ENCODE measurements at regions not wholly inside any gene's neighbourhood (a gene's known extent, or its start where the extent isn't known, plus 50 kb on each side); places are given as distances from the start of the nearest gene placed in this dataset.
A peak's percentile ranks its signal among the peaks of the same experiment; 100 is the strongest.

GRCh38 chr12:43665091-43665490, 93.5 kb downstream of the PUS7L start:
- peak; percentile 0 for DNase-seq

GRCh38 chr12:43662736-43663135, 95.9 kb downstream of the PUS7L start:
- DNase-seq = no peak

GRCh38 chr12:43655586-43655985, 103.0 kb downstream of the PUS7L start:
- no peak for DNase-seq

GRCh38 chr12:43653917-43654316, 101.9 kb upstream of the ADAMTS20 start:
- DNase-seq = no peak

- DNase-seq = no peak
Measured at GRCh38 chr12:43653289-43653915, 101.4 kb upstream of the ADAMTS20 start.

- DNase-seq = no peak
Measured at GRCh38 chr12:43648636-43649035, 96.6 kb upstream of the ADAMTS20 start.

GRCh38 chr12:43638806-43639205, 86.8 kb upstream of the ADAMTS20 start:
- DNase-seq = no peak

- no peak for DNase-seq
Measured at GRCh38 chr12:43636725-43637463, 84.9 kb upstream of the ADAMTS20 start.

- no peak for DNase-seq
Measured at GRCh38 chr12:43621262-43621661, 69.3 kb upstream of the ADAMTS20 start.

GRCh38 chr12:43602738-43603137, 50.7 kb upstream of the ADAMTS20 start:
- DNase-seq = no peak

Data from left kidney (tissue), 1 donor.